Breast epithelium (tissue), 3 donors: ENCODE measurements at regions not wholly inside any gene's neighbourhood (a gene's known extent, or its start where the extent isn't known, plus 50 kb on each side); places are given as distances from the start of the nearest gene placed in this dataset.

Experiments
- CTCF ChIP-seq, 3 donors: fragments of 450-650 bp; IDR thresholded peaks; one replicate each; pipeline ENCODE4 v1.5.1; 2016 to 2017; ENCODE audit warnings: antibody characterized with exemption in 3 of 3, mild to moderate bottlenecking in 3 of 3, moderate library complexity in 3 of 3
- POLR2A ChIP-seq: fragments of 450-650 bp; IDR thresholded peaks from one replicate; pipeline ENCODE4 v1.6.1; 2016; ENCODE audit warnings: antibody characterized with exemption, mild to moderate bottlenecking, moderate library complexity
- POLR2AphosphoS5 ChIP-seq, 3 donors: sonication (generic); formaldehyde crosslinking; IDR thresholded peaks; one replicate each; pipeline ENCODE4 v1.6.1; 2017; ENCODE audit warnings: antibody characterized with exemption in 3 of 3

- no peak for TF ChIP-seq CTCF (IDR thresholded peaks at IDR 0.05)
- TF ChIP-seq POLR2A: no peak
- TF ChIP-seq POLR2AphosphoS5 (IDR thresholded peaks at IDR 0.05): no peak
Measured at GRCh38 chrX:40282946-40283660, 185.3 kb upstream of the BCOR start.
